ENCODE measurements at regions not wholly inside any gene's neighbourhood (a gene's known extent, or its start where the extent isn't known, plus 50 kb on each side); places are given as distances from the start of the nearest gene placed in this dataset.

DNA sequence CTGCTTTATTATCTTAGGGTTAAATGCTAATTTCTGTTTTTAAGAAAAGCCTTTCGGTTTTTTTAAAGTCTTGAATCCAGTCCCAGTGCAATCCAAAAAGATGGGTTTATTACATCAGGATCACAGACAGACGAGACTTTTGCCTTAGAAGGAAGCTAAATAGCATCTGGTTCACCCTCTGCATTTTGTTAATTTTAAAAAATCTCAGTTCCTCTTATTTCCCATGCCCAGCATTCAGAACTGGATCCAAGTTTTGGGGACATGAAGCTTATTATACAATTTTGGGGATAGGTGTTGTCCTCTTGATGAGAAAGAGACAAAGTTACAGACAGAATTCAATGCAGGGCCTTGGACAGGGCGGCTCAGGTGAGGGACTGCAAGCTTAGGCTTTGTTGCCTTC, 181.5 kb upstream of the LYSMD4 start:
- TF ChIP-seq CTCF (IDR thresholded peaks at IDR 0.05) (no peak), POLR2A (IDR thresholded peaks at IDR 0.05) (no peak)

Measured in adrenal gland (tissue), 5 donors.